ENCODE measurements at regions not wholly inside any gene's neighbourhood (a gene's known extent, or its start where the extent isn't known, plus 50 kb on each side); places are given as distances from the start of the nearest gene placed in this dataset.

- no CpG with 5 or more reads among the region's 2 CpGs for WGBS (ENCODE audit: insufficient coverage, insufficient read length)
- Histone ChIP-seq H3K4me1 (ENCODE audit: control insufficient read depth, insufficient read depth, low read length) (peaks cover 3% of the 10 kb centered on the region), H3K27me3 (ENCODE audit: control insufficient read depth, insufficient read depth, low read length) (no peaks in the 10 kb centered on the region), H3K36me3 (ENCODE audit: control insufficient read depth, insufficient read depth, low read length) (no peaks in the 10 kb centered on the region), H3K9me3 (ENCODE audit: control insufficient read depth, insufficient read depth, low read length) (no peaks in the 10 kb centered on the region), H3K27ac (ENCODE audit: low read length) (no peak overlapping the region), H3K4me3 (ENCODE audit: low read length) (no peak overlapping the region)
- DNase-seq (ENCODE audit: low read depth, low spot score), result no peak
These were observed 95.2 kb downstream of the FAM217A start for GRCh38 chr6:3983778-3984177.

GRCh38 chr6:3984494-3984893, 94.4 kb downstream of the FAM217A start:
- Histone ChIP-seq H3K36me3 (ENCODE audit: control insufficient read depth, insufficient read depth, low read length) (no peaks in the 10 kb centered on the region), H3K9me3 (ENCODE audit: control insufficient read depth, insufficient read depth, low read length) (no peaks in the 10 kb centered on the region), H3K27ac (ENCODE audit: low read length) (no peak overlapping the region), H3K4me3 (ENCODE audit: low read length) (no peak overlapping the region), H3K4me1 (ENCODE audit: control insufficient read depth, insufficient read depth, low read length) (peaks cover 3% of the 10 kb centered on the region), H3K27me3 (ENCODE audit: control insufficient read depth, insufficient read depth, low read length) (no peaks in the 10 kb centered on the region)
- WGBS (ENCODE audit: insufficient coverage, insufficient read length), result no CpG with 5 or more reads among the region's 5 CpGs
- DNase-seq (ENCODE audit: low read depth, low spot score), result no peak

- no peak for DNase-seq (ENCODE audit: low read depth, low spot score)
- Histone ChIP-seq H3K4me1 (ENCODE audit: control insufficient read depth, insufficient read depth, low read length) (peaks cover 3% of the 10 kb centered on the region), H3K9me3 (ENCODE audit: control insufficient read depth, insufficient read depth, low read length) (no peaks in the 10 kb centered on the region), H3K27me3 (ENCODE audit: control insufficient read depth, insufficient read depth, low read length) (no peaks in the 10 kb centered on the region), H3K27ac (ENCODE audit: low read length) (no peak overlapping the region), H3K36me3 (ENCODE audit: control insufficient read depth, insufficient read depth, low read length) (no peaks in the 10 kb centered on the region), H3K4me3 (ENCODE audit: low read length) (no peak overlapping the region)
- WGBS (ENCODE audit: insufficient coverage, insufficient read length), result no CpG with 5 or more reads among the region's 3 CpGs
These were observed 92.7 kb downstream of the FAM217A start for GRCh38 chr6:3986241-3986640.

GRCh38 chr6:3987053-3987452, 91.9 kb downstream of the FAM217A start:
- Histone ChIP-seq H3K36me3 (ENCODE audit: control insufficient read depth, insufficient read depth, low read length) (no peaks in the 10 kb centered on the region), H3K27me3 (ENCODE audit: control insufficient read depth, insufficient read depth, low read length) (no peaks in the 10 kb centered on the region), H3K27ac (ENCODE audit: low read length) (no peak overlapping the region), H3K4me1 (ENCODE audit: control insufficient read depth, insufficient read depth, low read length) (peaks cover 3% of the 10 kb centered on the region), H3K9me3 (ENCODE audit: control insufficient read depth, insufficient read depth, low read length) (no peaks in the 10 kb centered on the region), H3K4me3 (ENCODE audit: low read length) (no peak overlapping the region)
- no CpG with 5 or more reads among the region's 3 CpGs for WGBS (ENCODE audit: insufficient coverage, insufficient read length)
- DNase-seq (ENCODE audit: low read depth, low spot score), result no peak

- Histone ChIP-seq H3K4me1 (ENCODE audit: control insufficient read depth, insufficient read depth, low read length) (peaks cover 3% of the 10 kb centered on the region), H3K4me3 (ENCODE audit: low read length) (no peak overlapping the region), H3K36me3 (ENCODE audit: control insufficient read depth, insufficient read depth, low read length) (no peaks in the 10 kb centered on the region), H3K9me3 (ENCODE audit: control insufficient read depth, insufficient read depth, low read length) (no peaks in the 10 kb centered on the region), H3K27ac (ENCODE audit: low read length) (no peak overlapping the region), H3K27me3 (ENCODE audit: control insufficient read depth, insufficient read depth, low read length) (no peaks in the 10 kb centered on the region)
- no CpG with 5 or more reads among the region's 2 CpGs for WGBS (ENCODE audit: insufficient coverage, insufficient read length)
- no peak for DNase-seq (ENCODE audit: low read depth, low spot score)
These were observed 91.4 kb downstream of the FAM217A start for GRCh38 chr6:3987576-3987975.

GRCh38 chr6:3990692-3991491, 88.0 kb downstream of the FAM217A start:
- peak; percentile 63 for DNase-seq (ENCODE audit: low read depth, low spot score)
- Histone ChIP-seq H3K27ac (ENCODE audit: low read length) (no peak overlapping the region), H3K27me3 (ENCODE audit: control insufficient read depth, insufficient read depth, low read length) (no peaks in the 10 kb centered on the region), H3K9me3 (ENCODE audit: control insufficient read depth, insufficient read depth, low read length) (no peaks in the 10 kb centered on the region), H3K36me3 (ENCODE audit: control insufficient read depth, insufficient read depth, low read length) (no peaks in the 10 kb centered on the region), H3K4me3 (ENCODE audit: low read length) (no peak overlapping the region), H3K4me1 (ENCODE audit: control insufficient read depth, insufficient read depth, low read length) (peaks cover 3% of the 10 kb centered on the region)
- no CpG with 5 or more reads among the region's 21 CpGs for WGBS (ENCODE audit: insufficient coverage, insufficient read length)

- no peaks in the 10 kb centered on the region for H3K36me3 ChIP-seq (ENCODE audit: control insufficient read depth, insufficient read depth, low read length)
- no peaks in the 10 kb centered on the region for H3K27me3 ChIP-seq (ENCODE audit: control insufficient read depth, insufficient read depth, low read length)
- no peak overlapping the region for H3K27ac ChIP-seq (ENCODE audit: low read length)
- WGBS (ENCODE audit: insufficient coverage, insufficient read length), result no CpG with 5 or more reads among the region's 4 CpGs
- no peak overlapping the region for H3K4me3 ChIP-seq (ENCODE audit: low read length)
- H3K4me1 ChIP-seq (ENCODE audit: control insufficient read depth, insufficient read depth, low read length), result peaks cover 3% of the 10 kb centered on the region
- no peaks in the 10 kb centered on the region for H3K9me3 ChIP-seq (ENCODE audit: control insufficient read depth, insufficient read depth, low read length)
- no peak for DNase-seq (ENCODE audit: low read depth, low spot score)
These were observed 87.0 kb downstream of the FAM217A start for GRCh38 chr6:3991941-3992340.

- Histone ChIP-seq H3K36me3 (ENCODE audit: control insufficient read depth, insufficient read depth, low read length) (no peaks in the 10 kb centered on the region), H3K27ac (ENCODE audit: low read length) (no peak overlapping the region), H3K4me1 (ENCODE audit: control insufficient read depth, insufficient read depth, low read length) (no peaks in the 10 kb centered on the region), H3K27me3 (ENCODE audit: control insufficient read depth, insufficient read depth, low read length) (no peaks in the 10 kb centered on the region), H3K4me3 (ENCODE audit: low read length) (no peak overlapping the region), H3K9me3 (ENCODE audit: control insufficient read depth, insufficient read depth, low read length) (no peaks in the 10 kb centered on the region)
- no peak for DNase-seq (ENCODE audit: low read depth, low spot score)
- no CpG with 5 or more reads among the region's 4 CpGs for WGBS (ENCODE audit: insufficient coverage, insufficient read length)
These were observed 82.6 kb downstream of the FAM217A start for GRCh38 chr6:3996349-3996748.

GRCh38 chr6:3997177-3997770, 81.7 kb downstream of the FAM217A start:
- H3K4me1 ChIP-seq (ENCODE audit: control insufficient read depth, insufficient read depth, low read length), result no peaks in the 10 kb centered on the region
- DNase-seq (ENCODE audit: low read depth, low spot score), result no peak
- no peaks in the 10 kb centered on the region for H3K36me3 ChIP-seq (ENCODE audit: control insufficient read depth, insufficient read depth, low read length)
- WGBS (ENCODE audit: insufficient coverage, insufficient read length), result no CpG with 5 or more reads among the region's 3 CpGs
- no peak overlapping the region for H3K4me3 ChIP-seq (ENCODE audit: low read length)
- H3K27me3 ChIP-seq (ENCODE audit: control insufficient read depth, insufficient read depth, low read length), result no peaks in the 10 kb centered on the region
- H3K9me3 ChIP-seq (ENCODE audit: control insufficient read depth, insufficient read depth, low read length), result no peaks in the 10 kb centered on the region
- H3K27ac ChIP-seq (ENCODE audit: low read length), result no peak overlapping the region

GRCh38 chr6:3999800-4000661, 78.9 kb downstream of the FAM217A start:
- H3K27ac ChIP-seq (ENCODE audit: low read length), result no peak overlapping the region
- no peak for DNase-seq (ENCODE audit: low read depth, low spot score)
- H3K4me1 ChIP-seq (ENCODE audit: control insufficient read depth, insufficient read depth, low read length), result no peaks in the 10 kb centered on the region
- WGBS (ENCODE audit: insufficient coverage, insufficient read length), result no CpG with 5 or more reads among the region's 4 CpGs
- H3K4me3 ChIP-seq (ENCODE audit: low read length), result no peak overlapping the region
- H3K36me3 ChIP-seq (ENCODE audit: control insufficient read depth, insufficient read depth, low read length), result no peaks in the 10 kb centered on the region
- H3K9me3 ChIP-seq (ENCODE audit: control insufficient read depth, insufficient read depth, low read length), result no peaks in the 10 kb centered on the region; the same call in 1 of the 2 replicates
- no peaks in the 10 kb centered on the region for H3K27me3 ChIP-seq (ENCODE audit: control insufficient read depth, insufficient read depth, low read length)
